GM19351 (cell line): ENCODE measurements at regions not wholly inside any gene's neighbourhood (a gene's known extent, or its start where the extent isn't known, plus 50 kb on each side); places are given as distances from the start of the nearest gene placed in this dataset.

Source experiments
- ATAC-seq: cut with Tn5 transposase; IDR thresholded peaks from one replicate; pipeline ENCODE4 v1.9.1; 2021; ENCODE audit warnings: mild to moderate bottlenecking, moderate library complexity; ENCODE audit not compliant: unreplicated experiment

- ATAC-seq, result no peak
These were observed 198.8 kb downstream of the FAT3 start for GRCh38 chr11:92423115-92424034.

DNA sequence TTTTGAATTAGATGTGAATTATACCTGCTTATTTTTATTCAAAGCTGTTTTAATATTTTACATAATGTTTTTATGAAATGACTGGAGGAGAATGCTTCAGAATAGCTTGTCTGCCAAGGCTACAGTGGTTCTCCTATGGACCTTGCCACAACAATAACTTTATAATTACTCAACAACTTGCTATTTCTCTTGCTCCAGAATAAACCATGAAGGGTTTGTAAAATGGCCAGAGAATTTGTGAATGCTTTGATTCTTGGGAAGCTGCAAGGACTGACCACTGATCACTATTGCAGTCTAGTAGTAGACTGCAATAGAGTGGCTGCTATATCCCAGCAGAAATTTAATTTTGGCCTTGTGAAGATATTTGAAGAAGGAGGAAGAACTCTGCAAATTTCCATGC lies 199.7 kb downstream of the FAT3 start:
- ATAC-seq, result no peak

DNA sequence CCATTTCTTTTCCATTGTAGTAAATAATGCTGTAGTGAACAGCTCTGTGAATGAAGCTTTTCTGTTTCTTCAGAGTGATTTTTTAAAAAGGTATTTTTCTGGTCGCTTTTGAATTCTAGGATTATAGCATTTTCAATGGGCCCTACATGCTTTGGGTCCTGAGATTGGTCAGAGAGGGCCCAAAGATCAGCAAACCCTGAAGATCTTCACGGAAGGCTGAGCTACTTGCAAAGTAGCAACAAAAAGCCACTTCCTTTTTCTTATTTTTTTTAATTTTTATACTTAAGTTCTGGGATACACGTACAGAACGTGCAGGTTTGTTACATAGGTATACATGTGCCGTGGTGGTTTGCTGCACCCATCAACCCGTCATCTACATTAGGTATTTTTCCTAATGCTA lies 200.5 kb downstream of the FAT3 start:
- no peak for ATAC-seq

DNA sequence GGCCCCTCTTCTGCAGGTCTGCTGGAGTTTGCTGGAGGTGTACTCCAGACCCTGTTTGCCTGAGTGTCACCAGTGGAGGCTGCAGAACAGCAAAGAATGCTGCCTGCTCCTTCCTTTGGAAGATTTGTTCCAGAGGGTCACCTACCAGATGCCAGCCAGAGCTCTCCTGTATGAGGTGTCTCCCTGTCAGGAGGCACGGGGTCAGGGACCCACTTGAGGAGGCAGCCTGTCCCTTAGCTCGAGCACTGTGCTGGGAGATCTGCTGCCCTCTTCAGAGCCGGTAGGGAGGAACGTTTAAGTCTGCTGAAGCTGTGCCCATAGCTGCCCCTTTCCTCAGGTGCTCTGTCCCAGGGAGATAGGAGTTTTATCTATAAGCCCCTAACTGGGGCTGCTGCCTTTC lies 207.9 kb downstream of the FAT3 start:
- no peak for ATAC-seq

DNA sequence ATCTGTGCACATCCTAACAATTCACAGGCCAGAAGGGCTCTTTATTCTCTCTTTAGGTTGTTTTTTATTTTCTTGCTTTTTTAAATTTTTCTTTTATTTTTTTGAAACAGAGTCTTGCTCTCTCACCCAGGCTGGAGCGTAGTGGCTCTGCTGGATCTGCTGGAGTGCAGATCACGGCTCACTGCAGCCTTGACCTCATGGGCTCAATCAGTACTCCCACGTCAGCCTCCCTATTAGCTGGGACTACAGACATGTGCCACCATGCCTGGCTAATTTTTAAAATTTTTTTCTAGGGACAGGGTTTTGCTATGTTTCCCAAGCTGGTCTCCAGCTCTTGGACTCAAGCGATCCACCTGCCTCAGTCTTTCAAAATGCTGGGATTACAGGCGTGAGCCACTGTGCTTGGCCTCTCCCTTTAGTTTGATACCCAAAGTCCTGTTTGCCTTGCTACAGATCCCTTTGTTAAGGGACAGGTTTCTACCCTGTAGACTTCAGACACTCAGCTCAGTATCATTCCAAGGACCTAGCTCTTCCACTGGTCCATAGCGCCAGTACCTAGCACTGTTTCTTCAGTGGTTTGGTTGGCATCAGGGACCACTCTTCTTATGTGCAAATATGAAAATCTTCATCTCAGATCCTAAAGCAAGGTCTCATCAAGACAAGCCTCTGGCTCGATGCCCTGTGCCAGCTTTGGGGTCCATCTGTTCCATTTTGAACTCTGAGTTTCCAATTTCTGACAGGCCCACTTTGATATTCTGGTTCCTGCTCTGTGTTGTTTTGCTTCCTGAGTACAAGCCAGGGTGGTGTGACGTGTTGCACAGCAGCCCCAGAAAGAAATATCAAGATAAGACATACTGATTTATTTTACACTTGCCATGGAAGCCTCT lies 211.7 kb downstream of the FAT3 start:
- ATAC-seq, result no peak

GRCh38 chr11:92439133-92439532 lies 214.5 kb downstream of the FAT3 start:
- ATAC-seq, result no peak

DNA sequence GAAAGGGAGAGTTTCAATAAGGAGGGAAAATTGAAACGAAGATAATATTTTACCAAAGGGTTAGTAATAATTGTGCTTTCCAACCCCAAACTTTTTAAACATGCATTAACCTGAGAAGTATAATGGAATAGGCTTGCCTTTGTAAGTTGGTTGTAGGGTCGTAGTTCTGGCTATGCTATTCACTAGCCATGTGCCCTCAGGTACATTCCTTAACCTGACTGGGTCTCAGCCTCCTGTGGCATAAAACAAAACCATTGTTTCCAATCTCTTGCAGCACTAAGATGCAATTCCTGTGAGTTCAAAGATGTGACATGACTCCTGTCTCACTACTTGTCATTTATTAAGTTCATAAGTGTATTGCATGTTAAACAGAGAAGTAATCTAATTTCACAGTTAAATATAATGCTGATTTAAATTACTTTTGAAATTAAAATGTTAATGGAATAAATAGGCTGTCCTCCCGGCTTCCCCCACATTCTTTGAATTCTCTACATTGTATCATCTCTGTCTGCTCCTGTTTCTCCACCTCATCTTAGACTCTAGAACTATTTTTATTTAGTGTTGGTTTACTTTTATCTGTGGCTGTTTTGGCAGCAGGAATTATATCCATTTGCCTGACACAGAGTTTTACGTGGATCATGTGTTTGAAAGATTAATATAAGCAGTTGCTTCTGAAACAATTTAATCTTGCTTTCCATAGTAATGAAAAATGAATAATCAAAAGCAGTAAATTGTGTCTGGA lies 216.3 kb downstream of the FAT3 start:
- no peak for ATAC-seq

DNA sequence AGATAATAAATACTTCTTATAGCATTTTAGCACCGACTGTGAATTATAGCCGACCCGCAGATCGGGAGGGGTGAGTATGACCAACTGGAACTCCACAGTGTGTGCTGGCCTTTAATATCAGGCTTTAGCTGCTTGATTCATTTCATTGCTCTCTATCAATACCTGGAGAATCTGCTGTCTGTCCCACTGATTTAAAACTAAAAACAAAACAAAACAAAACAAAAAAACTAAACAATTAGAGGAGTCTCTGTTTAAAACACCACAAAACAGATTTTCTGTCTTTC lies 216.8 kb downstream of the FAT3 start:
- ATAC-seq, result no peak

- no peak for ATAC-seq
These were observed 218.6 kb downstream of the FAT3 start for GRCh38 chr11:92443199-92443598.

GRCh38 chr11:92447586-92447985 lies 223.0 kb downstream of the FAT3 start:
- no peak for ATAC-seq

DNA sequence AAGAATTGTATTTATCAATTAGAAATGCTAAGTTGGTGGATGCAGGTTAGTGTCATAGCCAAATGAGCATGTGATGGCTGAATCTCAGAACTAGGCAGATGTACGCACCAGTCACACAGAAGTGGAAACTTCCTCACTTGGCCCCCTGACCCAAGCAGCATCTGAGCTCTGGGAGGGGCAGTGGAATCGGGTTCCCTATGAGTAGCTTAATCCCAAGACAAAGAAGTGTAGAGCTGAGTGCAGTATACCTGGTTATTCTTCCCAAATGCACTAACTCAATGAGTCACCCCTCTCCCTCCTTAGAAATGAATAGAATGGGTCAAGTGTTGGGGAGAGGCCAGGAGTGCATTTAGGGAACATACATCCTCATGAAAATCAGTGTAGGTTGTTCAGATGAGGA lies 224.6 kb downstream of the FAT3 start:
- no peak for ATAC-seq

DNA sequence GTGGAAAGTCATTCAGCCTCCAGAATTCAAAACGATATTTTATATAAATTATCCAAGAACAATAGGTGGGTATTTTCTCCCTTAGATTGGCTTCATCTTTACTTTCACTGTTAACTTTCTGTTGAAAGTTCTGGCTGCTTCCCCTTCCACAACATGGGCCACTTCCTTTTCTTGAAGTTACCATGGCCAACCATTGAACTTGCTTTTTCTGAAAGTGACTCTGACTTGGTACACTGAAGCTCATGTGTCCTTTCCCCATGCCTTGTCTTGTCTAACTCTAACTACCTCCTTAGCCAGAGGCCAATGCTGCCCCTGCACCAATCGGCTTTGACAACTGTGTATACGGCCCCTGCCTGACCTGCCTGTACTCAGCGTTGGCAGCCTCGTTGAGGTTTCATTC lies 225.2 kb downstream of the FAT3 start:
- ATAC-seq, result no peak

- ATAC-seq, result no peak
These were observed 226.4 kb downstream of the FAT3 start for GRCh38 chr11:92451063-92451462.

- ATAC-seq, result peak; percentile 91
These were observed 228.4 kb downstream of the FAT3 start for GRCh38 chr11:92453055-92453454.

DNA sequence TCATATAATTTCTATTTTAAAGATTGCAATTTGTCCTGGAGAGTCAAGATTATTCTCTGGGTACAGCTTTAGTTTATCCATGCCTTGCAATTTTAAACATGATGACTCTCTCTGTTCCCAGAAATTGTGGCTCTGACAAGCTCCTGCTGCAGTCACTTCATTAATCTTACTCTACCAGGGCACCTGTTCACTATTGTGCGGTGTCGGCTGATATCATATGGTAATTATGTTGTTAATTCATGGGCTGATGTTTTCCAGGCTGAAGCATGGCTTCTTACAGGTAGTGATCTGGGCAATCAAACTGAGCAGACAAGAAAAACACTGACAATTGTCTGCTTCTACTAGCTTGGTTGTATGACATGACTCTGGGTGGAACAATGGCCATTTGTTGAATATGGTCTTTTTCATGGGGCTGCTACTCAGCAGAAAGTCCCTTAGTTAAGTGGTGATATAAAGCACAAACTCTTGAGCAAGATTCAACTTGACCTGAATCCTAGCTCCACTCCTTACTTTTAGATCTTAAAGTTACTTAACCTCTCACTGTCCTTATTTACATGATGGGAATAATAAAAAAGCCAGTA lies 230.7 kb downstream of the FAT3 start:
- ATAC-seq, result no peak

- ATAC-seq, result no peak
These were observed 232.6 kb downstream of the FAT3 start for GRCh38 chr11:92457250-92457649.

GRCh38 chr11:92458486-92458885 lies 233.9 kb downstream of the FAT3 start:
- no peak for ATAC-seq

DNA sequence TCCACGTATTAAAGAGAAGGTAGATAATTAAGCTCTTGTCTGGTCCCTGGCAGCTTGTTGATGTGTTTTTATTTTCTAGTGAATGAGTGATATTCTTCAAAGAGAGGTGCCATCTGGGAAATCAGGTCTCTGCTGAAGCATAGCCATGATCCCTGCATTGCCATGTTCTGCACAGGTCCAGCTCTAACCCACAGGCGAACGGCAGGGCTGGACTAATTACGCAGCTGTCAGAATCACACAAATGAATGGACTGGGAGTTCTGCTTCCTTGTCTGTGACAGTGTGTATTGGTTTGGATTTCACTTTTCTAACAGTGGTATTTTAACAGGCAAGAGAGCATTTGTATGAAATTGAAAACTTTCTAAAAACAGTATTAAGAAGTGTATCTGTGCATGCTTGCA lies 235.6 kb downstream of the FAT3 start:
- no peak for ATAC-seq

DNA sequence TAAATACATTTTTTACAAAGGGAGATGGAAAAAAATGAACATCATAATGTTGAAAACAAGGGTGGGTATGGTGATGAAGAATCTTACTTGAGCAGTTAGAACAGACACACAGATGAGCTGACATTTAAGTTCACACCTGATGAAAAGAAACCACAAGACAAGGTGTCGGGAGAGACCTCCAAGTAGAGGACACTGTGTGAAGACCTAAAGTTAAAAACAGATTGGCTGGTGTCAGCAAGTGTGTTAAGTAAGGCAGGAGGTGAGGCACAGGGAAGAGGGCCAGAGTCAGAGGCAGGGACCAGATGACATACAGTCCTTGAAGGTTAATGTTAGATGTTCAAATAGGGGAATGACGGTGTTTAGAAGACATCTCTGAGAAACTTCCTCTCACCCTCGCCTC lies 236.8 kb downstream of the FAT3 start:
- no peak for ATAC-seq

GRCh38 chr11:92462821-92463220 lies 238.2 kb downstream of the FAT3 start:
- ATAC-seq, result no peak

- ATAC-seq, result no peak
These were observed 240.2 kb downstream of the FAT3 start for GRCh38 chr11:92464822-92465221.
